Ammon's horn (tissue), 1 donor: ENCODE measurements at regions not wholly inside any gene's neighbourhood (a gene's known extent, or its start where the extent isn't known, plus 50 kb on each side); places are given as distances from the start of the nearest gene placed in this dataset.

Experiments
- DNase-seq: peaks from one replicate; pipeline ENCODE4 v3.0.0-alpha.2; 2016; ENCODE audit warnings: low spot score

- no peak for DNase-seq
These were observed 498.6 kb downstream of the EFNB2 start for GRCh38 chr13:106036870-106037269.

GRCh38 chr13:106034201-106034600, 501.3 kb downstream of the EFNB2 start:
- DNase-seq: no peak

- no peak for DNase-seq
These were observed 501.8 kb downstream of the EFNB2 start for GRCh38 chr13:106033659-106034058.

GRCh38 chr13:106032441-106032840, 503.0 kb downstream of the EFNB2 start:
- no peak for DNase-seq

GRCh38 chr13:106029676-106030290, 505.7 kb downstream of the EFNB2 start:
- peak; percentile 17 for DNase-seq

- DNase-seq: no peak
These were observed 506.6 kb downstream of the EFNB2 start for GRCh38 chr13:106028911-106029310.

- no peak for DNase-seq
These were observed 523.9 kb downstream of the EFNB2 start for GRCh38 chr13:106011600-106011999.

GRCh38 chr13:106010836-106011235, 524.6 kb downstream of the EFNB2 start:
- DNase-seq: no peak

GRCh38 chr13:106008540-106008939, 526.9 kb downstream of the EFNB2 start:
- no peak for DNase-seq

GRCh38 chr13:106007156-106007555, 528.3 kb downstream of the EFNB2 start:
- DNase-seq: no peak

GRCh38 chr13:106003651-106004050, 531.8 kb downstream of the EFNB2 start:
- no peak for DNase-seq

- no peak for DNase-seq
These were observed 534.0 kb downstream of the EFNB2 start for GRCh38 chr13:106001443-106001842.

- DNase-seq: peak; percentile 32
These were observed 537.6 kb downstream of the EFNB2 start for GRCh38 chr13:105997581-105998550.

GRCh38 chr13:105996391-105997025, 539.0 kb downstream of the EFNB2 start:
- no peak for DNase-seq

GRCh38 chr13:105994340-105994739, 541.1 kb downstream of the EFNB2 start:
- DNase-seq: no peak

- DNase-seq: peak; percentile 40
These were observed 543.7 kb downstream of the EFNB2 start for GRCh38 chr13:105991622-105992277.

- DNase-seq: no peak
These were observed 544.3 kb downstream of the EFNB2 start for GRCh38 chr13:105991131-105991530.

- DNase-seq: no peak
These were observed 545.1 kb downstream of the EFNB2 start for GRCh38 chr13:105990256-105990958.

GRCh38 chr13:105984646-105985045, 550.8 kb downstream of the EFNB2 start:
- DNase-seq: no peak

GRCh38 chr13:105984236-105984635, 551.2 kb downstream of the EFNB2 start:
- no peak for DNase-seq

- no peak for DNase-seq
These were observed 553.1 kb downstream of the EFNB2 start for GRCh38 chr13:105982219-105982930.
